ENCODE measurements at regions not wholly inside any gene's neighbourhood (a gene's known extent, or its start where the extent isn't known, plus 50 kb on each side); places are given as distances from the start of the nearest gene placed in this dataset.
"Not testable (repeated sequence)": the region's sequence is repeated elsewhere in the genome, so short reads cannot be mapped to it uniquely, and the experiment has no call there.

DNA sequence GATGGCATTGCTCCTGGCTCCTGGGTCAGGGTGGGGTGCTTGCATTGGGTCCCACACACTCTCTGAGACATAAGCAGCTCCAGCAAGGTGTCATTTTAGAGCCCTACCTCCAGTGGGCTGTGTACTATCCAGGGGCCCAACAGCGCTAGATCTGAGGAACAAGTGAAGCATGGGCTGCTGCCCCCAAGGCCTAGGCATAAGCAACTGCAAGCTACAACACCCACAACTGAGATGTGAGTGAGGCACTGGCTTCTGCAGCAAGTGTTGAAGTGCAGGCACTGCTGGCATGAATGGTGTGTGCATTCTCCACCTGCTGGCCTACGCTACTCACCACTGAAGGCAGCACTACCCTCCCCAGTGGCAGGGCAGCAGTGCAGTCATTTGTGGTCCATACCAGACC lies 81.0 kb upstream of the STK39 start:
- H3K4me3 ChIP-seq: no peak overlapping the region
- peaks cover 12% of the 10 kb centered on the region for H3K9me3 ChIP-seq
- TF ChIP-seq, protein P1, sequence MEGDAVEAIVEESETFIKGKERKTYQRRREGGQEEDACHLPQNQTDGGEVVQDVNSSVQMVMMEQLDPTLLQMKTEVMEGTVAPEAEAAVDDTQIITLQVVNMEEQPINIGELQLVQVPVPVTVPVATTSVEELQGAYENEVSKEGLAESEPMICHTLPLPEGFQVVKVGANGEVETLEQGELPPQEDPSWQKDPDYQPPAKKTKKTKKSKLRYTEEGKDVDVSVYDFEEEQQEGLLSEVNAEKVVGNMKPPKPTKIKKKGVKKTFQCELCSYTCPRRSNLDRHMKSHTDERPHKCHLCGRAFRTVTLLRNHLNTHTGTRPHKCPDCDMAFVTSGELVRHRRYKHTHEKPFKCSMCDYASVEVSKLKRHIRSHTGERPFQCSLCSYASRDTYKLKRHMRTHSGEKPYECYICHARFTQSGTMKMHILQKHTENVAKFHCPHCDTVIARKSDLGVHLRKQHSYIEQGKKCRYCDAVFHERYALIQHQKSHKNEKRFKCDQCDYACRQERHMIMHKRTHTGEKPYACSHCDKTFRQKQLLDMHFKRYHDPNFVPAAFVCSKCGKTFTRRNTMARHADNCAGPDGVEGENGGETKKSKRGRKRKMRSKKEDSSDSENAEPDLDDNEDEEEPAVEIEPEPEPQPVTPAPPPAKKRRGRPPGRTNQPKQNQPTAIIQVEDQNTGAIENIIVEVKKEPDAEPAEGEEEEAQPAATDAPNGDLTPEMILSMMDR (IDR thresholded peaks at IDR 0.05): no peak
- H3K27ac ChIP-seq: no peak overlapping the region
- H3K4me1 ChIP-seq: no peaks in the 10 kb centered on the region
- no peaks in the 10 kb centered on the region for H3K36me3 ChIP-seq
- intact Hi-C loops (cut with DNase I): no loop called here
- DNase-seq (no peak), ATAC-seq (no peak)
- no peaks in the 10 kb centered on the region for H3K27me3 ChIP-seq (ENCODE audit: low read depth)

DNA sequence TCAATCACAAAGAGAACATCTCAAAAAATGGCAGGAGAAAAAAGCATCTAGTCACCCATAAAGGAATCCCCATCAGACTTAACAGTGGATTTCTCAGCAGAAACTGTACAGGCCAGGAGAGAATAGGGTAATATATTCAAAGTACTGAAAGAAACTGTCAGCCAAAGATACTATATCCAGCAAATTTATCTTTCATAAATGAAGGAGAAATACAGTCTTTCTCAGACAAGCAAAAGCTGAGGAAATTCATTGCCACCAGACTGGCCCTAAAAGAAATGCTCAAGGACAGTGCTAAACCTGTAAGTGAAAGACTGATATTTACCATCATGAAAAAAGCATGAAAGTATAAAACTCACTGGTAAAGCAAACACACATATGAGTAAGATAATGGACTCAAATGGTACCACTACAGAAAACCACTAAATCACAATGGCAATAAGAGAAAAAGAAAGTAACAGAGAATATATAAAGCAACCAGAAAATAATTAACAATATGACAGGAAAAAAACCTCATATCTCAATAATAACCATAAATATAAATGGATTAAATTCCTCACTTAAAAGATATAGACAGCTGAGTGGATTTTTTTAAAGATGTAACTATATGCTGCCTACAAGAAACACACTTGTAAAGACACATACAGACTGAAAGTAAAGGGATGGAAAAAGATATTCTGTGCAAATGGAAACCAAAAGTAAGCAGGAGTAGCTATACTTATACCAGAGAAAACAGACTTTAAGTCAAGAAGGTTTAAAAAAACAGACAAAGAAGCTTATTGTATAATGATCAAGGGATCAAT lies 83.4 kb upstream of the STK39 start:
- no peak for DNase-seq
- Histone ChIP-seq H3K27ac (no peak overlapping the region), H3K4me1 (no peaks in the 10 kb centered on the region), H3K36me3 (no peaks in the 10 kb centered on the region), H3K27me3 (ENCODE audit: low read depth) (no peaks in the 10 kb centered on the region), H3K4me3 (no peak overlapping the region), H3K9me3 (peaks cover 12% of the 10 kb centered on the region)
- intact Hi-C loops (cut with DNase I): no loop called here
- ATAC-seq: no peak
- TF ChIP-seq, protein P1 (IDR thresholded peaks at IDR 0.05): no peak

DNA sequence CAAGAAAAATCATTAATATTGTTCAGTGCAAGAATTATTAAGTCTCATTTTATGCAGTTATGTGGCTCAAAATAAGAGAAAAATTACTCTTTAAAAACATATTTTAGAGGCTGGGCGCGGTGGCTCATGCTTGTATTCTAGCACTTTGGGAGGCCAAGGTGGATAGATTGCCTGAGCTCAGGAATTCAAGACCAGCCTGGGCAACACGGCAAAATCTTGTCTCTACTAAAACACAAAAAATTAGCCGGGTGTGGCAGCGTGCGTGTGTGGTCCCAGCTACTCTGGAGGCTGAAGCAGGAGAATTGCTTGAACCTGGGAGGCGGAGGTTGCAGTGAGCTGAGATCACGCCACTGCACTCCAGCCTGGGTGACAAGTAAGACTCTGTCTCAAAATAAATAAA lies 87.9 kb upstream of the STK39 start:
- peaks cover 11% of the 10 kb centered on the region for H3K9me3 ChIP-seq
- intact Hi-C loops (cut with DNase I): not testable (repeated sequence)

DNA sequence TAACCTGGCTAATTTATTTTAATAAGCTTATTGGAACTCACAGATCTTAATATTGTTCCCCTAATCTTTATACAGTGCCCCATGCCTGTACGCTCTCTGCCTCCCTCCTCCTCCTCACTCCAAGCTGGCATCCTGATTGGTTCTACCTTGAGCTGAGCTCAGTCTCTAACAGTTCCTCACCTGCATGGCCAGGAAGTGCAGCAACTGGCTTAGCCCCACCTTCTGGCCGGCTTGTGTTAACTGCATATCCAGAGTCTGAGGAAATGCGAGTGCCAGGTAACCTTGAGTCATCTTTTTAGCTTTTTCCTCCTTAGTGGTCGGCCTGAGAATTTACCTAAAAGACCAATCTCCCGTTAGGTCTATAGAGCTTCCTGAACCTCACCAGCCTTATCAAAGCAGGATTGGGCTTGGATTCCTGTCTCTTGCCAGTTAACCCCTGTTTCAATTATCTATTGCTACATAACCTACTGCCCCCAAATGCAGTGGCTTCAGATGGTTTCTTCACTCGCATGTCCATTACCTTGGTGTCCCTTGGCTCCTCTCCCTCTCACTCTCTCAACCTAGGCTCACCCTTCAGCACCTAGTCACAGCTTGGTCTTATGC lies 89.5 kb upstream of the STK39 start:
- H3K4me3 ChIP-seq: no peak overlapping the region
- no peaks in the 10 kb centered on the region for H3K4me1 ChIP-seq
- no peak overlapping the region for H3K27ac ChIP-seq
- intact Hi-C loops (cut with DNase I): no loop called here
- ATAC-seq (peak; percentile 92 to 96), DNase-seq (peak; percentile 66)
- H3K9me3 ChIP-seq: no peaks in the 10 kb centered on the region
- H3K36me3 ChIP-seq: no peaks in the 10 kb centered on the region
- TF ChIP-seq, protein P1 (IDR thresholded peaks at IDR 0.05): peak; percentile 45
- no peaks in the 10 kb centered on the region for H3K27me3 ChIP-seq (ENCODE audit: low read depth)

More for the DNA sequence above, 87.9 kb upstream of the STK39 start:
- not testable (repeated sequence) for H3K4me1 ChIP-seq; H3K36me3 ChIP-seq; ATAC-seq; H3K27me3 ChIP-seq (ENCODE audit: low read depth); H3K4me3 ChIP-seq; DNase-seq; H3K27ac ChIP-seq

DNA sequence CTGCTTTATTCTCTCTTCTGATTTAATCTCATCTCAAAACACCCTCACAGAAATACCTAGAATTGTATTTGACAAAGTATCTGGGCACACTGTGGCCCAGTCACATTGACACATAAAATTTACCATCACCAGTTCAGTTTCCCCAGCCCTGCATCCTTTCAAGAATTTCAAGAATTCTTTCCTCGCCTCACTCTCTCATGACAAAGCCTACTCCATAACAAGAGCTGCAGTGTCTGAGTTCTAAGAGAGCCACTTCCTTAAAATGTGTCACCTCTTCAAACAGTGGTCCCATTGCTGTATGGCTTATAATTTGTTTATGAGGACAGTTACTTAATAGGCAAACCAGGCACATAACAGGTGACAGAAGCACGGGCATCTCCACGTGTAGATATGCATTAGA lies 90.9 kb upstream of the STK39 start:
- ATAC-seq (no peak), DNase-seq (no peak)
- Histone ChIP-seq H3K27ac (no peak overlapping the region), H3K4me1 (no peaks in the 10 kb centered on the region), H3K4me3 (no peak overlapping the region), H3K27me3 (ENCODE audit: low read depth) (no peaks in the 10 kb centered on the region), H3K36me3 (no peaks in the 10 kb centered on the region), H3K9me3 (no peaks in the 10 kb centered on the region)
- intact Hi-C loops (cut with DNase I): no loop called here
- TF ChIP-seq, protein P1 (IDR thresholded peaks at IDR 0.05): no peak

DNA sequence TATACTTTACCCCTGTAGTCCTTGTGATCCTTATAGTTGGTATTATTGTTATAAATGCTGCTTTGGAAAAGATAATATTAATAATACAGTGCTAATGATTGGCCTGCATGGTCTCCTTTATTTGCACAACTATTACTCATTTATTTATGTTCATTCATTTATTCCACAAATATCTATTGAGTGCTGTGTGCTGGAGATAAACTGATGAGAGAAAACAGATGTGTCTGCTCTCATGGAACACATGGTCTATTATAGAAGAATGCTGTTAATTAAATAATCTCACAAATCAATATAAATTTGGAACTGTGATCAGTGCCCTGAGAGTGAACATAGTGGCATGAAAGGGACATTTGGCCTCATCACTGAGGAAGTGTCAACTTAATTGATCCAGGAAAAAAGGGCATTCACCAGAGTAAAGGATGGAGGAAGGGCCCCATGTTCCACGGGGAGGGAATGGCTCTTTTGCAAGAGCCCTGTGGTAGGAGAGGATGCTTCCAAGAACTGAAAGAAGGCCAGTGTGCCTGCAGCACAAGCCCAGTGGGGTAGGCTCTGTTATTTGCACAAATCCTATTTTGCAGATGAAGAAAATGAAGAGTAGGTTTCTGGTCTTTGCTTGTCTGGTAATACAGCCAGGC lies 91.5 kb upstream of the STK39 start:
- intact Hi-C loops (cut with DNase I): no loop called here
- DNase-seq (no peak), ATAC-seq (no peak)
- Histone ChIP-seq H3K27ac (no peak overlapping the region), H3K4me1 (no peaks in the 10 kb centered on the region), H3K27me3 (ENCODE audit: low read depth) (no peaks in the 10 kb centered on the region), H3K9me3 (no peaks in the 10 kb centered on the region), H3K4me3 (no peak overlapping the region), H3K36me3 (no peaks in the 10 kb centered on the region)
- TF ChIP-seq, protein P1 (IDR thresholded peaks at IDR 0.05): no peak
